ENCODE measurements at regions not wholly inside any gene's neighbourhood (a gene's known extent, or its start where the extent isn't known, plus 50 kb on each side); places are given as distances from the start of the nearest gene placed in this dataset.

- DNase-seq (no peak), ATAC-seq (no peak)
- no peak overlapping the region for H3K27ac Mint-ChIP-seq
- intact Hi-C loops (cut with micrococcal nuclease), result no loop called here
- ChIA-PET CTCF (no interaction called here), POLR2A (no interaction called here)
- no peaks in the 10 kb centered on the region for H3K36me3 Mint-ChIP-seq (ENCODE audit: low read depth)
- peaks cover 17% of the 10 kb centered on the region for H3K4me1 Mint-ChIP-seq (ENCODE audit: low read depth)
- TF ChIP-seq CTCF (IDR thresholded peaks at IDR 0.05), result no peak
- no peak overlapping the region for H3K4me3 Mint-ChIP-seq
- H3K27me3 Mint-ChIP-seq, result peaks cover 1% of the 10 kb centered on the region
- H3K9me3 Mint-ChIP-seq, result no peaks in the 10 kb centered on the region
Observed at GRCh38 chr3:66603151-66603611, 102.4 kb upstream of the LRIG1 start.

GRCh38 chr3:66604481-66604880, 103.7 kb upstream of the LRIG1 start:
- intact Hi-C loops (cut with micrococcal nuclease), result no loop called here
- TF ChIP-seq CTCF (IDR thresholded peaks at IDR 0.05), result no peak
- H3K27me3 Mint-ChIP-seq, result peaks cover 2% of the 10 kb centered on the region
- H3K36me3 Mint-ChIP-seq (ENCODE audit: low read depth), result no peaks in the 10 kb centered on the region
- no peaks in the 10 kb centered on the region for H3K9me3 Mint-ChIP-seq
- H3K4me1 Mint-ChIP-seq (ENCODE audit: low read depth), result peaks cover 17% of the 10 kb centered on the region
- ChIA-PET POLR2A (no interaction called here), CTCF (no interaction called here)
- H3K27ac Mint-ChIP-seq, result no peak overlapping the region
- ATAC-seq, result no peak
- H3K4me3 Mint-ChIP-seq, result no peak overlapping the region
- no peak for DNase-seq

- DNase-seq, result no peak
- peaks cover 17% of the 10 kb centered on the region for H3K4me1 Mint-ChIP-seq (ENCODE audit: low read depth)
- H3K27me3 Mint-ChIP-seq, result peaks cover 3% of the 10 kb centered on the region
- no peak overlapping the region for H3K27ac Mint-ChIP-seq
- no peak overlapping the region for H3K4me3 Mint-ChIP-seq
- ChIA-PET POLR2A (no interaction called here), CTCF (no interaction called here)
- no peak for TF ChIP-seq CTCF (IDR thresholded peaks at IDR 0.05)
- H3K36me3 Mint-ChIP-seq (ENCODE audit: low read depth), result no peaks in the 10 kb centered on the region
- no peak for ATAC-seq
- no peaks in the 10 kb centered on the region for H3K9me3 Mint-ChIP-seq
- intact Hi-C loops (cut with micrococcal nuclease), result no loop called here
Observed at GRCh38 chr3:66606126-66606525, 105.3 kb upstream of the LRIG1 start.

GRCh38 chr3:66606868-66607267, 106.0 kb upstream of the LRIG1 start:
- DNase-seq, result no peak
- Mint-ChIP-seq H3K36me3 (ENCODE audit: low read depth) (no peaks in the 10 kb centered on the region), H3K27me3 (peaks cover 3% of the 10 kb centered on the region), H3K4me1 (ENCODE audit: low read depth) (peaks cover 17% of the 10 kb centered on the region), H3K9me3 (no peaks in the 10 kb centered on the region), H3K27ac (no peak overlapping the region), H3K4me3 (no peak overlapping the region)
- ChIA-PET CTCF (no interaction called here), POLR2A (no interaction called here)
- no peak for TF ChIP-seq CTCF (IDR thresholded peaks at IDR 0.05)
- ATAC-seq, result no peak
- intact Hi-C loops (cut with micrococcal nuclease), result no loop called here

GRCh38 chr3:66609660-66610561, 109.1 kb upstream of the LRIG1 start:
- ChIA-PET CTCF (interaction anchor here (0.6 kb wide), 1 partner anchor 24 kb away, joined by 3 read pairs; no protein-coding TSS in a partner anchor), POLR2A (no interaction called here)
- TF ChIP-seq CTCF (IDR thresholded peaks at IDR 0.05), result no peak
- H3K9me3 Mint-ChIP-seq, result no peaks in the 10 kb centered on the region
- no peak overlapping the region for H3K27ac Mint-ChIP-seq
- no peak overlapping the region for H3K4me3 Mint-ChIP-seq
- DNase-seq, result no peak
- intact Hi-C loops (cut with micrococcal nuclease), result no loop called here
- H3K4me1 Mint-ChIP-seq (ENCODE audit: low read depth), result peaks cover 2% of the 10 kb centered on the region
- peaks cover 1% of the 10 kb centered on the region for H3K27me3 Mint-ChIP-seq
- no peaks in the 10 kb centered on the region for H3K36me3 Mint-ChIP-seq (ENCODE audit: low read depth)
- no peak for ATAC-seq

Measured in activated CD8-positive, alpha-beta T cell treated with anti-CD3 and anti-CD28 coated beads for 36 hours (primary cell).